ENCODE measurements at regions not wholly inside any gene's neighbourhood (a gene's known extent, or its start where the extent isn't known, plus 50 kb on each side); places are given as distances from the start of the nearest gene placed in this dataset.

DNA sequence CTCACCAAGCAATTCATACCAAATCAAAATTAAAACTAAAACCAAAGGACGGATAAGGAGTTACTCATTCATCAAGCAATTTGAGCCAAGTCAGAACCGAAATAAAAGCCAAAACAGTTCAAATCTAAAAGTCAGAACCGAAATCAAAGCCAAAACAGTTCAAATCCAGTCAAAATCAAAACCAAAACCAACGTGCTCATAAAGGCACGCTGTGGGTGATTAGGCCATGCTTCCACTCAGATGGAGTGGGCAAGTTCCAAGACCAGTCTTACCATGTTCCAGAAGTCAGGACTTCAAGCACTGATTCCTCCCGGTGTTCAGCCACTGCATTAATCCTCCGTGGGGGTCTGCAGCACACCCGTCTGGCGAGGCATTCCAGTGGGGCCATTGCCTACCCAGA, 409.3 kb downstream of the TGFB2 start:
- no peak for DNase-seq

- no peak for DNase-seq
Observed at GRCh38 chr1:218755128-218755527, 410.0 kb downstream of the TGFB2 start.

DNA sequence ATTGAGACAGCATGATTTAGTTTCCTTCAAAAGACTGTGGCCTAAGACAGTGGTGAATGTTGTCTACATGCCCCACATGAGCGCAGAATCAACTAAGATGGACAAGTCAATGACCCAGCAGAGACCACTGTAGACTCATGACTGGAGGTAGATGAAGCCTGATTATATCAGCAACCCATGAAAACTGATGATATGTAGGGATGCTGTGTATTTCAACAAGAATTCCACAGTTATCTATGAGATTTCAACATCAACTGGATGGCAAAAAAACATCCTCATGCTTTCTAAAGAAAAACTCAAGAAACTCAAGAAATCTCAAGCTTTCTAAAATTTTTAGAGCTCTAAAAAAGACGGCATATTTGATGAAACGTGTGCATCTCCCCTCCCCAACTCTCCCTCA, 413.9 kb upstream of the LYPLAL1 start:
- no peak for DNase-seq

DNA sequence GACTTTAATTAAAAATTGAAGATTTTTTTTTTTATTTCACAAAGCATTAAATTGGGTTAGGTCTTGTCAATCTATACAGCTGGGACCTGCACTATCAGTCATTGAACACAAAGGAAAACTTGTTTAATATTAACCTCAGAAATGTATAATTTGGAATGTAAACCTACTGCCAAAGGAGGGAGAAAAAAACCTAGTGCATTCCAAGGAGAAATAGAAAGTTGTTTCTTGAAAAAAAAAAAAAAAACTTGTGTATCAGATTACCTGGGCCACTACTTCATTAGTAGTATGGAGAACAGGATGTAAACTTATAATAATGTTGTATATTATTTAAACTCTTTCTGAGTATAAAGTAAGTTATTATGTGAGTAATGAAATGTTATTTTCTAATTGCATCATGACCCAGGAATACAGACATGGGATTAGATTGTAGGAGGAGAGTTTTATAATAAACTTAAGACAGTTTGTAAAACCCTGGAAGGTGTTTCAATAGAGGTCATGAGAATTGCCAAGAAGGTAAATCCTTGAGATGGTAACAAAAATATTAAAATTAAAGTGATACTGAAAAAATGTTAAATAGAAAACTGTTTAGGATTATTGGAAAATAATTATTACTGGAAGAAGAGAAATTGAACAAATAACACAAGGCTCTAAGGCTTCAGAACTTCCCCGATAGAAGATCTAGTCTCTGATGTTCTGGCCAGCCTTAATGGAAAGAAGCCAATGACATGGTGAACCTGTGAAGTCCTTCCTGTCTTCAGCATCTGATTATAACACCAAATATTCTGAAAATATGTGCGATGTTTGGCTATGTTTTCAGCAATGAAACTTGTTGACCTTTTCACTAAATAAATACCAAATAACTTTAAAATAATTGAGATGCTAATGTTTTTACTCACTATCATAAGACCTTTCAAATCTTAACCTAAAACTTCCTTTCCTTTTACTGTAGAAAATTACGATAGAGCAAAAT, 412.8 kb upstream of the LYPLAL1 start:
- DNase-seq, result no peak

DNA sequence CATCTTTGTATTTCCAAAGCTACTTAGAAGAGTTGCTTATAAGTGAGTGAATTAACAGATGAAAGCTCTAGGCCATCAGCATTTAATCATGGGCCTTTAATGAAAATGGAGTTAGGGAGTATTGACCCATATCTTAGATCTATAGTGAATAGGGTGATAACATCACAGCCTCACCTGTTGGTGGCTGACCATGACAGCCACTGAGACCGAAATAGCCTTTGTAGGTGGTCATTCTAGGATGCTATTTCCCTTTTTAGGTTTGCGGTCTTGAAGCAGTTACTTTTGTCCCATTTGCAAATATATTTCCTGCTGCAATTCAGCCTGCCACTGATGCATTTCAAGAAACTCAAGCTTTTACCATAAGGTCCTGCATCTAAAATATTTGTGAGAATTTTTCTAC, 410.1 kb upstream of the LYPLAL1 start:
- no peak for DNase-seq

DNA sequence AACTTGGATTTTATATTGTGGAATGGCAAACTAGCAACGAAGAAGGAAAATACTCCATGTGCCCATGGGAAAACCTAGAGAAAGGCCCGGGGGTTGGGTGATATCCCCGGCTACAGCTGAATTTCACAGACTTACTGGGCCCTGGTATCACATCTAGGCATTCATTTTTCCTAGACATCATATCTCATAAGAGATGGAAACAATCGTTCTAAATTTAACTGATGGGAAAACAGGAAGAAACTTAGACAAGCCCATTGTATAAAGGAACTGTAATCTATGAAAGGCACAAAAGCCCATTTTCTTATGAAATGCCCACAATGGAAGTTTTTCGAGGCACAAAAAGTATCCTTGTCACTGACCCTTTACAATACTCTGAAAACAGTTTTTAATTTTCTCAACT, 407.9 kb upstream of the LYPLAL1 start:
- DNase-seq, result no peak

GRCh38 chr1:218771931-218772330, 401.7 kb upstream of the LYPLAL1 start:
- DNase-seq, result no peak

DNA sequence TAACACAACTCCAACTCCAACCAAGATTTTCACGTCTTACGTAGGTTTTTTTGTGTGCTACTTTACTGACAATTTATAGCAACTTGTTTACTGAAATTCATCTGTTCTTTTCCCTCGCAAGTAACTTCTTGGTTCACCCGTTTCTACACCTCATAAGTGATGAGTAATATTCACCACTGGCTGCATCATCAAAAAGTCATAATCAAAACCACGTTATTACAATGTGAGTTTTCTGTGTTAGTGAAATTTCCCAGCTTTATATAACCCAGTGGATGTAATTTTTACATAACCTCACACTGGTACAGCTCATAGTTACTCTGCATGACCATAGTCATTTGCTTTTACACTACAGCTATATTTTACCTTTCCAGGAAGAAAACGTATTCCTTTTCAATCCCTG, 401.1 kb upstream of the LYPLAL1 start:
- no peak for DNase-seq

- DNase-seq, result no peak
Observed at GRCh38 chr1:218775501-218776021, 398.1 kb upstream of the LYPLAL1 start.

- DNase-seq, result no peak
Observed at GRCh38 chr1:218778257-218779126, 395.2 kb upstream of the LYPLAL1 start.

GRCh38 chr1:218779341-218780100, 394.2 kb upstream of the LYPLAL1 start:
- no peak for DNase-seq

- peak in 4 of 56 donors; percentile 3 to 39 (median 5) for DNase-seq
Observed at GRCh38 chr1:218783131-218783530, 390.5 kb upstream of the LYPLAL1 start.

GRCh38 chr1:218783916-218784315, 389.8 kb upstream of the LYPLAL1 start:
- DNase-seq, result no peak

GRCh38 chr1:218785928-218786327, 387.8 kb upstream of the LYPLAL1 start:
- peak in 1 of 56 donors; percentile 2 for DNase-seq

DNA sequence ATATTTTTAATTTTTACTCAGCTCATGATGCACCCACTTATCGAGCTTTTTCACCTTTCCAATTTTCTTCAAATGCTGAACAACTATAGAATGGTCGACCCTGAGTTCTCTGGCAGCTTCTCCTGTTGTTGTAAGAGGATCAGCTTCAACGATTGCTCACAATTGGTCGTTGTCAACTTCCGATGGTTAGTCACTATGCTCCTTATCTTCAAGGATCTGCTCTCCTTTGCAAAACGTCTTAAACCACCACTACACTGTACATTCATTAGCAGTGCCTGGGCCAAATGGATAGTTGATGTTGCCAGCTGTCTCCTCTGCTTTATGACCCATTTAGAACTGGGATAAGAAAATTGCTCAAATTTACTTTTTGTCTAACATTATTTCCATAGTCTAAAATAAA, 385.9 kb upstream of the LYPLAL1 start:
- no peak for DNase-seq

DNA sequence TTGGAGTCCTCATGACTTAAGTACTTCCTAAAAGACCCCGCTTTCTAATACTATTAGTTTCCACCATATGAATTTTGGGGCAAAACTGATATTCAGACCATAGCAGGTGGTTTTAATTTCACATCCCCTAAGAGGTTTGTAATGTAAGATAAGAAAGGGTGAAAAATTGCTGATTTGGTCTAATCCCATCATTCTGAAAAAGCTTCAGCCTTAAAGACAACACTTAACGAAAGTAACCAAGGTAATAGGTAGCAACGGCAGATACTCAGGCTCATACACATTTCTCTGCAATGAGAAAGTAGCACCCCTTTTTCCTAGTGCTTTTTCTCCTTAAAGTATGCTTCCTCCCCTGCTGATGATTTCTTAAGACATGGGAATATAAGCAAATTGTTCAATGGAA, 376.9 kb upstream of the LYPLAL1 start:
- DNase-seq, result no peak

- DNase-seq, result no peak
Observed at GRCh38 chr1:218802799-218803198, 370.9 kb upstream of the LYPLAL1 start.

GRCh38 chr1:218803351-218803997, 370.2 kb upstream of the LYPLAL1 start:
- DNase-seq, result no peak

GRCh38 chr1:218804014-218804785, 369.5 kb upstream of the LYPLAL1 start:
- DNase-seq, result no peak

GRCh38 chr1:218809061-218809460, 364.6 kb upstream of the LYPLAL1 start:
- DNase-seq, result no peak

All from amygdala (tissue), 56 donors.